Pancreas (tissue), 10 donors: ENCODE measurements at regions not wholly inside any gene's neighbourhood (a gene's known extent, or its start where the extent isn't known, plus 50 kb on each side); places are given as distances from the start of the nearest gene placed in this dataset.

Experiments
- ATAC-seq, 4 donors: fragments of 200-7000 bp; cut with Tn5 transposase; one replicate each; pipeline versions ENCODE4 v1.8.0 to v1.9.1; 2020; ENCODE audit warnings: mild to moderate bottlenecking in 4 of 4, moderate library complexity in 4 of 4
- DNase-seq, 6 donors: peaks; one replicate each; pipeline ENCODE4 v3.0.0-alpha.2; 2020
- FAIRE-seq: peaks from 2 replicates; lab custom pipeline; 2012; peaks lifted over from hg19 to GRCh38; lab: Jason Lieb, UNC
- H3K27ac ChIP-seq, 4 donors: fragments of 200-600 bp; sonication (generic); 1 replicate in 3 of 4; 2 replicates in 1 of 4; pipeline versions ENCODE4 v1.5.0 to v1.8.0; 2020
- H3K27me3 ChIP-seq, 4 donors: fragments of 200-600 bp; one replicate each; pipeline ENCODE4 v1.8.0; 2021
- H3K36me3 ChIP-seq, 3 donors: fragments of 200-600 bp; sonication (generic) in 1 of 3; one replicate each; pipeline versions ENCODE4 v1.5.0 to v1.8.0; 2020 to 2021
- H3K4me1 ChIP-seq, 3 donors: fragments of 200-600 bp; one replicate each; pipeline ENCODE4 v1.8.0; 2021
- H3K4me3 ChIP-seq, 4 donors: fragments of 200-600 bp; sonication (generic) in 2 of 4; one replicate each; pipeline versions ENCODE4 v1.5.0 to v1.8.0; 2020 to 2021
- H3K9me3 ChIP-seq, 4 donors: fragments of 200-600 bp; one replicate each; pipeline ENCODE4 v1.8.0; 2021
- CTCF ChIP-seq, 4 donors: fragments of 200-600 bp; sonication (generic) in 3 of 4; IDR thresholded peaks; one replicate each; pipeline versions ENCODE4 v1.5.0 to v1.8.0; 2021; ENCODE audit warnings: antibody characterized with exemption in 4 of 4
- WGBS, 2 donors: extraction: QIAGEN DNeasy Blood & Tissue Kit; methylation state at CpG; one replicate each; pipeline ENCODE4 v1.1.7; 2013; 5-methylcytosine and 5-hydroxymethylcytosine counted together
- intact Hi-C, 3 donors: fragments of 100-400 bp; cut with DNase I; formaldehyde crosslinking; loops; one replicate each; pipeline versions ENCODE4 v1.11.1 to v1.14.2; 2022
- donor health status: healthy with polysubstance abuse.
- donor health status: DM: no; HTN: no; CAD: no; lungs with moderate emphysema.
- donor health status: DM: no; HTN: no; CAD: no.
- donor health status: control.
- donor health status: control.
- donor health status: Bipolar disorder and iron deficiency.
- donor health status: DM: yes; HTN: yes; CAD: no.
- donor health status: DM: no; HTN: no; CAD: no.
- donor health status: DM: no; HTN: no; CAD: no.
- donor health status: DM: yes; HTN: yes; CAD: no.

- no peak overlapping the region for H3K27ac ChIP-seq
- no peaks in the 10 kb centered on the region for H3K36me3 ChIP-seq
- FAIRE-seq (no peak), DNase-seq (no peak), ATAC-seq (no peak)
- no peak overlapping the region for H3K4me3 ChIP-seq
- no peaks in the 10 kb centered on the region for H3K27me3 ChIP-seq
- no peak for TF ChIP-seq CTCF (IDR thresholded peaks at IDR 0.05)
- intact Hi-C loops = no loop called here
- H3K4me1 ChIP-seq = no peaks in the 10 kb centered on the region
- WGBS, 2 donors = 47 to 52% methylated on average over 6 of the region's 6 CpGs
- H3K9me3 ChIP-seq = no peaks in the 10 kb centered on the region
These were observed 1049.9 kb upstream of the TENM3 start for GRCh38 chr4:181193131-181193930.

GRCh38 chr4:181194096-181194495 lies 1049.1 kb upstream of the TENM3 start:
- 64 to 80% methylated on average over 5 of the region's 5 CpGs for WGBS, 2 donors
- FAIRE-seq (no peak), ATAC-seq (no peak), DNase-seq (no peak)
- no peak for TF ChIP-seq CTCF (IDR thresholded peaks at IDR 0.05)
- intact Hi-C loops = no loop called here
- no peak overlapping the region for H3K27ac ChIP-seq
- no peaks in the 10 kb centered on the region for H3K36me3 ChIP-seq
- H3K4me3 ChIP-seq = no peak overlapping the region
- no peaks in the 10 kb centered on the region for H3K27me3 ChIP-seq
- no peaks in the 10 kb centered on the region for H3K4me1 ChIP-seq
- no peaks in the 10 kb centered on the region for H3K9me3 ChIP-seq

- Histone ChIP-seq H3K27me3 (no peaks in the 10 kb centered on the region), H3K9me3 (no peaks in the 10 kb centered on the region), H3K27ac (no peak overlapping the region), H3K4me3 (no peak overlapping the region), H3K36me3 (no peaks in the 10 kb centered on the region), H3K4me1 (no peaks in the 10 kb centered on the region)
- intact Hi-C loops = no loop called here
- 51 to 56% methylated on average over 5 of the region's 5 CpGs for WGBS, 2 donors
- ATAC-seq (no peak), FAIRE-seq (no peak), DNase-seq (no peak)
- no peak for TF ChIP-seq CTCF (IDR thresholded peaks at IDR 0.05)
These were observed 1043.1 kb upstream of the TENM3 start for GRCh38 chr4:181200076-181200475.

DNA sequence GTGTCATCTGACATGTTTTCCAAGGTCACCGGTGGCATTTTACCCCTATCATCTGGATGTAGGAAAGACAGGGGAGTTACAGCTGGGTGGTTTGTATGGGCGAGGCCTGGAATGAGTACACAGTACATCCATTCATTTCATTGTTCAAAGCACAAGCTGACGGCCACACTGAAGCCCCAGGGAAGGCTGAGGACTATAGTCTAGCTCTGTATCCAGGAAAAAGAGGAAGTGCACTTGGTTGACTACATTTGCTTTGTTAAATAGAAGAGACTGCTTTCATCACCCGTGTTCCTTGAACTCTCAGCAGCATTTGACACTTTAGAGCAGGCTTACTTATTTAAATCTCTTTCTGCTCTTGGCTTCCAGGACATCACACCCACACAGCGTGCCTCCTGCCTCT lies 1041.0 kb upstream of the TENM3 start:
- intact Hi-C loops = no loop called here
- DNase-seq = no peak
- Histone ChIP-seq H3K9me3 (no peaks in the 10 kb centered on the region), H3K27ac (no peak overlapping the region), H3K36me3 (no peaks in the 10 kb centered on the region), H3K4me1 (no peaks in the 10 kb centered on the region), H3K27me3 (no peaks in the 10 kb centered on the region), H3K4me3 (no peak overlapping the region)
- FAIRE-seq = no peak
- WGBS, 2 donors = 40 to 55% methylated on average over 5 of the region's 5 CpGs
- TF ChIP-seq CTCF (IDR thresholded peaks at IDR 0.05) = no peak
- no peak for ATAC-seq

DNA sequence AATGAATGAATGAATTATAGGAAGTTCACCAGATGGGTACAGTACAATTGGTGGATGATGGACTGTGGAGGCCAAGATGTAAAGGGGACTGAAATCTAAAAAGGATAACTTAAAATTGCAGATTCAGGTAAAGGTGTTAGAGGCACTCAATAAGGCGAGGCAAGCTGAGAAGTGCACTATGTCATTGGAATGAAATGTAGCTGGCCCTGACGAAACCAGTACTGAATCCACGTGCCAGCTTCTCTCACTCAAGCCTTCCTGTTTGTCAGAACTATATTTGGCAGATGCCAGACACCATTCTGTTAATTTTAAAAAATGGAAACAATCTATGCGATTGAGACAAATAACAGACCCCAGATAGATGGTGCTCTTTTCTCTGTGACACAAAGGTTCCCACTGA lies 1039.1 kb upstream of the TENM3 start:
- no peaks in the 10 kb centered on the region for H3K27me3 ChIP-seq
- no peaks in the 10 kb centered on the region for H3K4me1 ChIP-seq
- WGBS, 2 donors = 60 to 72% methylated on average over 4 of the region's 4 CpGs
- no peaks in the 10 kb centered on the region for H3K36me3 ChIP-seq
- DNase-seq = no peak
- H3K27ac ChIP-seq = no peak overlapping the region
- no peak for TF ChIP-seq CTCF (IDR thresholded peaks at IDR 0.05)
- FAIRE-seq = no peak
- no peaks in the 10 kb centered on the region for H3K9me3 ChIP-seq
- H3K4me3 ChIP-seq = no peak overlapping the region
- intact Hi-C loops = no loop called here
- no peak for ATAC-seq
